ENCODE measurements at regions not wholly inside any gene's neighbourhood (a gene's known extent, or its start where the extent isn't known, plus 50 kb on each side); places are given as distances from the start of the nearest gene placed in this dataset.
A peak's percentile ranks its signal among the peaks of the same experiment; 100 is the strongest.

DNA sequence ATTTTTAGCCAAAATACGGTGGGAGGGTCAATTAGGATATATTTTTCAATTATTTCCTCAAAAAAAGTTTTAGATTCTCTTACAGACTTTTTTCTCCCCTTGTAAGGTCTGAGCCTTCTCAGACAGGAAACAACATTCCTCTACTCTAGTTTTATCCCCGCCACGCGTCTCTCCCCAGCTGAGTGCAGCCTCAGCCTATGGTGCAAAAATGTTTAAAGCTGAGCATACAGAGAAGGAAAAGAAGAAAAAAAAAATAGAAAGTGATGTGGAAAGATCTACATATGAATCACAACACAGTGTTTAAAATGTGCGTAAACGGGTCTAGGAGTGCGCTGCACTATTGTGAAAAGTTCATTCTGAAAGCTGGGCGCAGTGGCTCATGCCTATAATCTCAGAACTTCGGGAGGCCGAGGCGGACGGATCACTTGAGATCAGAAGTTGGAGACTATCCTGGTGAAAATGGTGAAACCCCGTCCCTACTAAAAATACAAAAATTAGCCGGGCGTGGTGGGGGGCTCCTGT lies 159.0 kb downstream of the TRIM27 start:
- Histone ChIP-seq H3K36me3 (no peaks in the 10 kb centered on the region), H3K9me3 (no peaks in the 10 kb centered on the region), H3K4me3 (no peak overlapping the region), H3K27me3 (no peaks in the 10 kb centered on the region; the same call in 1 of the 2 replicates)
- DNase-seq, result no peak

DNA sequence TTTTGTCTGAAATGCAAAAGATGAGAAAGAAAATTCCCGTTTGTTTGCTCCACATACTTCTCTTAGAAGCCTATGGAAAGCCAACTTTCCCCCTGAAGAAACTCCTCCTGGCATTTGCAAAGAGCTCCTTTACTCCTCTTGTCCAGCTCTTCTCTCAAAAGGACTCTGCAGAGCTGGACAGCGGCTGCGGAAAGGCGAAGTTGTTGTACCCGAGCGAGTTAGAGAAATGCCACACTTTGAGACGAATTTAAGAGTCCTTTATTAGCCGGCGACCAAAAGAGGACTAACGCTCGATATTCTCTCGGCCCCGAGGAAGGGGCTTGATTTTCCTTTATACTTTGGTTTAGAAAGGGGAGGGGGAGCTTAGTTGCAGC lies 157.8 kb downstream of the TRIM27 start:
- Histone ChIP-seq H3K9me3 (no peaks in the 10 kb centered on the region), H3K27me3 (no peaks in the 10 kb centered on the region; the same call in 1 of the 2 replicates), H3K36me3 (no peaks in the 10 kb centered on the region), H3K4me3 (no peak overlapping the region)
- no peak for DNase-seq

DNA sequence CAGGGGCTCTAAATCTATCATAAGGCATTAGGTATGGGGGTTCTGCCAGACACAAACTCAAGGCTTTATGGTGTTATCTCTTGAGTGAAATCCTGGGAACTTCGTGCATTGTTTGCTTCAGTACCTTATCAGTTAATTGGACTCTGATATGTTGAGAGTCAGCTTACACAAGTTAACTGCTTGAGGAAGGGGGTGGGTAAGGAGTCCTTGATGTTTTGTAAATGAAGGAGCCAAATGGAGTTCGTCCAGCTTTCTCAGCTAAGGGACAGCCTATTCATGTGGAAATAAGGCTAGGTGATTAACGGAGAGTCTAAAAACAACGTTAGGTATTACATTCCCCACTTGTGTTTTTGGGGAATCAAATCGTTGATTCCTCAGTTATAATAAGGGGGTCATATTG lies 157.4 kb downstream of the TRIM27 start:
- Histone ChIP-seq H3K36me3 (no peaks in the 10 kb centered on the region), H3K9me3 (no peaks in the 10 kb centered on the region), H3K4me3 (no peak overlapping the region), H3K27me3 (no peaks in the 10 kb centered on the region; the same call in 1 of the 2 replicates)
- DNase-seq, result no peak

- H3K27me3 ChIP-seq, result no peaks in the 10 kb centered on the region; the same call in 1 of the 2 replicates
- H3K4me3 ChIP-seq, result no peak overlapping the region
- DNase-seq, result no peak
- H3K36me3 ChIP-seq, result no peaks in the 10 kb centered on the region
- no peaks in the 10 kb centered on the region for H3K9me3 ChIP-seq
Measured at GRCh38 chr6:28767133-28767532, 156.7 kb downstream of the TRIM27 start.

GRCh38 chr6:28767691-28768090 lies 156.1 kb downstream of the TRIM27 start:
- Histone ChIP-seq H3K36me3 (no peaks in the 10 kb centered on the region), H3K4me3 (no peak overlapping the region), H3K27me3 (no peaks in the 10 kb centered on the region; the same call in 1 of the 2 replicates), H3K9me3 (no peaks in the 10 kb centered on the region)
- no peak for DNase-seq

DNA sequence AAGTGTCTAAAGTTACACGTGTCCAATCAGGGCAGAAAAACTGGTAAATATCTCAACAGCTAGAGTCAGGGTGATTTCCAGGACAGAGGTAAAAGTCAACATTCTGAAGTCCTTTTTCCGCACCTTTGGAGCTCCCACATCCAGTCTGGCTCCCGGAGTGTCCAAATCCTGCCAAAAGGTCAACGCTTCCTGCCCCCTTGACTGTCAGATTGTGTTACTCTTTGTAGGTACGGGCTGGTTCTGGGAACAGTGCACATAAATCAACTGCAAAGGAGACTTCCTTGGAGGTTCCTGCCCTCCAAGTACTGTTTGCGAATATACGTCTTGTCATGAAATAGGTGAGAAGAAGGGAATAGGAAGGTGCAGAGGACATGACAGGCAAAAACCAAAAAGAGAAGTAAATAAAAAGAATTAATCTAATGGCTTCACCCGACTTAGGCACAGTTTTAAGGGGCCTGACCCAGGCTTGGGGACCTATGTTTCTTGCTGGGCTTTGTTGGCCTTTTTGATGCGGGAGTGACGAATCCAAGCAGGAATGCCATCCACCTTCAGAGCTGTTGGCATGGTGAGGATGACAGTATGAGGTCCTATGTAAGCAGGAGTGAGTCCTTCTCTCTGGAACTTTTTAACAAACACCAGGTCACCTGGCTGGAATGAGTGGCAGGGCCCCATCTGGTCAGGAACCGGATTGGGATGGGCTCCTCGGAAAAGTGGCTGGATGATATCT lies 155.4 kb downstream of the TRIM27 start:
- DNase-seq, result no peak
- no peaks in the 10 kb centered on the region for H3K9me3 ChIP-seq
- no peaks in the 10 kb centered on the region for H3K36me3 ChIP-seq
- H3K4me3 ChIP-seq, result no peak overlapping the region
- peaks cover 2% of the 10 kb centered on the region; the same call in 1 of the 2 replicates for H3K27me3 ChIP-seq

- DNase-seq, result peak; percentile 78
- Histone ChIP-seq H3K27me3 (peaks cover 2% of the 10 kb centered on the region; the same call in 1 of the 2 replicates), H3K36me3 (no peaks in the 10 kb centered on the region), H3K4me3 (no peak overlapping the region), H3K9me3 (no peaks in the 10 kb centered on the region)
Measured at GRCh38 chr6:28769626-28770402, 154.0 kb downstream of the TRIM27 start.

DNA sequence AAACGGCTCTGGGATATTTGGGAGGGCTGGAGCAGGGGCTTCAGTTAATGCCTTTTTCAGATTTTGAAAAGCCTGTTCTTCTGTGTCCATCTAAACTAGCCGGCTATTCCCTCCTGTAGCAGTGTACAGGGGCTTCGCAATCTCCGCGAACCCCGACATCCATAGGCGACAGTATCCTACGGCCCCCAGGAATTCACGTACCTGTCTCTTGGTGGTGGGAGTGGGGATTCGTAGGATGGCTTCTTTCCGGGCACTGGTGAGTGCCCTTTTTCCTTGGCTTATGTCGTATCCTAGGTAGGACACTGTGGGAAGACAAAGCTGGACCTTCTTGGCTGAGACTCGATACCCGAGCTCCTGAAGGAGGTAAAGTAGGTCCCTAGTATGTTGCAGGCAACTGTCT lies 153.1 kb downstream of the TRIM27 start:
- Histone ChIP-seq H3K36me3 (no peaks in the 10 kb centered on the region), H3K4me3 (no peak overlapping the region), H3K27me3 (peaks cover 2% of the 10 kb centered on the region; the same call in 1 of the 2 replicates), H3K9me3 (no peaks in the 10 kb centered on the region)
- no peak for DNase-seq

- Histone ChIP-seq H3K27me3 (peaks cover 6% of the 10 kb centered on the region; the same call in 1 of the 2 replicates), H3K36me3 (no peaks in the 10 kb centered on the region), H3K9me3 (no peaks in the 10 kb centered on the region), H3K4me3 (no peak overlapping the region)
- no peak for DNase-seq
Measured at GRCh38 chr6:28771401-28772267, 152.2 kb downstream of the TRIM27 start.

DNA sequence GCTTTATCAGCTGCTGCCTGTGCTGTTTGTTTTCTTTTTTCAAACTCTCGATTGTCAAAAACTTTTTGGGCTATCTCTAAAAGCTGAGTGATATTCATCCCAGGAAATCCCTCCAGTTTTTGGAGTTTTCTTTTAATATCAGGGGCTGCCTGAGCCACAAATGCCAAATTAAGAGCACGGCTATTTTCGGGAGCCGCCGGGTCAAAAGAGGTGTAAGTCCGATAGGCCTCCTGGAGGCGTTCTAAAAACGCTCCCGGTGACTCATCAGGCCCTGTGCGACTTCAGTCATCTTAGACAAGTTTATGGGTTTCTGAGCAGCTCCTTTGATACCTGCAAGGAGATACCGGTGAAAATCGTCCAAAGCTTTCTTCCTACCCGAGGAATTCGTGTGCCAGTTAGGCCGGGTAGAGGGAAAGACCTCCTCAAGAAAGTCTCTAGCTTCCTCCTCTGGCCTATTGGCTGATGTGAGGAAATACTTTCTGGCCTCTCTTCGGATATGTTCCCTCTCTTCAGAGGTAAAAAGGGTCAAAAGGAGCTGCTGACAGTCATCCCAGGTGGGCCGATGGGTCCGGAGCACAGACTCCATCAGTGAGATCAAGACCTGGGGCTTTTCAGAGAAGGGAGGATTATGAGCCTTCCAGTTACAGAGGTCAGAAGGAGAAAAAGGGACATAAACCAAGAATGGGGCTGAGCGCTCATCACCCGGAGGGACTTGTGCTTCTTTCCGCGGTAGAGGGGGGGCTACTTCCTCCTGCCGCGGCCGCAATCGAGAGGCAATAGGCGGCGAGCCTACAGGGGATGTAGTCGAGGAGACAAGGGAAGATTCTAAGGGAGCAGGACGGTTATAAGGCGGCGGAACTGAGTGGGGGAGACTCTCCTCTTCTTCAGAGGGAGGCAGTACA lies 151.1 kb downstream of the TRIM27 start:
- no peaks in the 10 kb centered on the region for H3K36me3 ChIP-seq
- DNase-seq, result no peak
- no peak overlapping the region for H3K4me3 ChIP-seq
- no peaks in the 10 kb centered on the region for H3K9me3 ChIP-seq
- peaks cover 10% of the 10 kb centered on the region; the same call in 1 of the 2 replicates for H3K27me3 ChIP-seq

DNA sequence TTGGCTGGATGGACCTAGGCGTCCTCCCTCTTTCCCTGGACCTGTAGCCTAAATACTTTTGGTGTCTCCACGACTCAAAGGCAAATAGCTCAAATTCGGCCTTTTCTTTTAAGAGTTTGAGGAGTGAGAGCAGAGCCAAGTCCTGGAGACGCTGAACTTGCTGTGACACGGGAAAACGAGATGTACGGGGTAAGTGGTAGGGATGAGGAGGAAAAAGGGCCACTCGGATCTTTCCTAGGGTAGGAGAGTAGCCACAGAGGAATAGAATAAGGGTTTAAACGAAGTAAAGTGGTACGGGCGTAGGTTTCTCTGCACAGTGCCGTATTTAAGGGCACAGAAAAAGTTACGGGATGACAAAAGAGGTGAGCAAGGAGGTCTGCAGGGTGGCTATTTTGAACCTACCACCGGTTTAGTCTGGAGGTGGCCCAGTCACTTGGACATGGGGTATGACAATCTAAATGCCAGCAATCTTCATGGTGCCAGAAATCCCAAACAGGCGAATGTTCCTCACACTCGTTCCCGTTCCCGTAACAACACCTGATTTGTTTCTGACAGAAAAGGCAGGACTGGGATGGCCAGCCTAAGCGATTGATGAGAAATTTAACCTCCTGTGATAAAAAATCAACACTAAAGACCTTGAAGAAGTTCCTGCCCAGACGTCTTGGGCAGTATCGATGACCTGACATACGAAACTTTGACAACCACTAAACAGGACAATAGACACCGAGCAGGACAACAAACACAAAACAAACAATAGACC lies 149.3 kb downstream of the TRIM27 start:
- H3K9me3 ChIP-seq, result no peaks in the 10 kb centered on the region
- no peak for DNase-seq
- H3K27me3 ChIP-seq, result peaks cover 16% of the 10 kb centered on the region
- H3K4me3 ChIP-seq, result no peak overlapping the region
- no peaks in the 10 kb centered on the region for H3K36me3 ChIP-seq

DNA sequence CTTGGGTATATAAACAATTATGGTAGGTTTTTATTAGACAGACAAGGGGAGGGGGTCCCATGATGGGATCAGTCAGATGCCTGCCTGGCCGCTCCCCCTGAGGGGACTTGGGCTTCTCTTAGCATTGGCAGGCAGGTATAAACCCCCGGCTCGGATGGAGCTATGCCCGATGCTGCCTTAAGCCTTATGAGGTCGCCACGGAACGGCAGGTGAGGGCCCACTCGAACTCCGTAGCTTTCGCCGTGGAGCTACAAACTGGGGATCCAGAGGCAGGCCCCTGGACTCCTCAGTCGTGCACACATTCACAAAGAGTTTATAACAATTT lies 148.8 kb downstream of the TRIM27 start:
- Histone ChIP-seq H3K36me3 (no peaks in the 10 kb centered on the region), H3K4me3 (no peak overlapping the region), H3K27me3 (peaks cover 16% of the 10 kb centered on the region), H3K9me3 (no peaks in the 10 kb centered on the region)
- no peak for DNase-seq

GRCh38 chr6:28775405-28776129 lies 148.2 kb downstream of the TRIM27 start:
- no peak overlapping the region for H3K4me3 ChIP-seq
- no peaks in the 10 kb centered on the region for H3K36me3 ChIP-seq
- H3K9me3 ChIP-seq, result no peaks in the 10 kb centered on the region
- H3K27me3 ChIP-seq, result peaks cover 16% of the 10 kb centered on the region
- DNase-seq, result no peak

- DNase-seq, result no peak
- peaks cover 16% of the 10 kb centered on the region for H3K27me3 ChIP-seq
Measured at GRCh38 chr6:28776269-28777146, 147.3 kb downstream of the TRIM27 start.

More at GRCh38 chr6:28776269-28777146, 147.3 kb downstream of the TRIM27 start:
- H3K36me3 ChIP-seq, result no peaks in the 10 kb centered on the region
- H3K4me3 ChIP-seq, result no peak overlapping the region
- H3K9me3 ChIP-seq, result no peaks in the 10 kb centered on the region

All from MG63 (cell line).